Erythroblast (primary cell): ENCODE measurements at regions not wholly inside any gene's neighbourhood (a gene's known extent, or its start where the extent isn't known, plus 50 kb on each side); places are given as distances from the start of the nearest gene placed in this dataset.

Source experiments
- GATA1 ChIP-seq: IDR thresholded peaks from 2 replicates; pipeline ENCODE4 v1.6.1; 2011; ENCODE audit warnings: low read depth, mild to moderate bottlenecking, control low read depth, low read length, moderate library complexity
- POLR2A ChIP-seq: IDR thresholded peaks from 2 replicates; pipeline ENCODE4 v1.6.1; 2011; ENCODE audit warnings: mild to moderate bottlenecking, low read length

DNA sequence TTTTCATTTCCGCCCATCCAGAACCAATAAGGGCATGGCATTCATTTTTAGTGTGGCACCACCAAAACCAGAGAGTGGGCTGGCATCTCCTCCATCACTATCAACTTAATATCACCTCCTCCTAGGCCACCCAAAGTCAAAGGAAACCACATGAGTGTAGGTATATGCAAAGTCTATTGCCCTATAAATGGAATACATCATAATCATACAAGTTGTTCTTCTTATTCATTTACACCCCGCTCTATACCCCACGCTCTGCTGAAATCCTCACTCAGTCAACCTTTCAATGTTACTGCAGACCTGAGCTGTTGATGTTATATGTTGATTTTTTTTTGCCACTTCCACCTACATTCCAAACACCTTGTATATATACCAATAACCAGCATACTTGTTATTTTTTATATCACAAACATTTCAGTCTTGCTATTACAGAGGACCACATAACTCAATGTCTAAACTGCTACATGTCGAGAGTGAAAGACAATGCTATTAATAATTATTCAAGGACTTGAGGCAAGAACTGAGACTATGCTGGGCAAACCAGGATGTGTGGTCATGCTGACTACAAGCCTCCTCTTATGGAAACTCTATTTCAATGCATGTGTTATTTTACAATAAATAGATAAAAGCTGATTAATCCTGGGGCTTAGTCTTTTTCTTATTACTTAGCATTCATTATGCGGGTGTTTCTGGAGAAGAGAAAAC is 466.5 kb upstream of the ID2 start:
- TF ChIP-seq POLR2A (no peak), GATA1 (no peak)
